Bronchial epithelial cell (primary cell): ENCODE measurements at regions not wholly inside any gene's neighbourhood (a gene's known extent, or its start where the extent isn't known, plus 50 kb on each side); places are given as distances from the start of the nearest gene placed in this dataset.
"Not testable (repeated sequence)": the region's sequence is repeated elsewhere in the genome, so short reads cannot be mapped to it uniquely, and the experiment has no call there.

Experiments
- DNase-seq: peaks from one replicate; pipeline ENCODE4 v3.0.0-alpha.2; 2010; ENCODE audit warnings: low read depth
- FAIRE-seq: peaks from 2 replicates; lab custom pipeline; 2011; peaks lifted over from hg19 to GRCh38; lab: Jason Lieb, UNC
- H3K27me3 ChIP-seq: 2 replicates; pipeline ENCODE4 v1.5.1; 2011; ENCODE audit warnings: low read length; ENCODE audit not compliant: control insufficient read depth, insufficient read depth
- H3K36me3 ChIP-seq: 2 replicates; pipeline ENCODE4 v1.5.1; 2011; ENCODE audit warnings: low read length; ENCODE audit not compliant: control insufficient read depth, insufficient read depth
- H3K4me3 ChIP-seq: 2 replicates; pipeline ENCODE4 v1.5.1; 2011; ENCODE audit warnings: mild to moderate bottlenecking, low read depth, low read length, control low read depth
- CTCF ChIP-seq: IDR thresholded peaks from 2 replicates; pipeline ENCODE4 v1.5.1; 2011; ENCODE audit warnings: mild to moderate bottlenecking, moderate library complexity, low read length, control low read depth, inconsistent platforms; ENCODE audit not compliant: insufficient read depth, severe bottlenecking

GRCh38 chr5:34551911-34552433 is 104.2 kb upstream of the RAI14 start:
- TF ChIP-seq CTCF = no peak
- H3K4me3 ChIP-seq = no peak overlapping the region
- H3K27me3 ChIP-seq = no peaks in the 10 kb centered on the region
- no peak for FAIRE-seq
- H3K36me3 ChIP-seq = no peaks in the 10 kb centered on the region
- DNase-seq = no peak

GRCh38 chr5:34552686-34553085 is 103.4 kb upstream of the RAI14 start:
- Histone ChIP-seq H3K27me3 (no peaks in the 10 kb centered on the region), H3K4me3 (no peak overlapping the region), H3K36me3 (no peaks in the 10 kb centered on the region)
- no peak for TF ChIP-seq CTCF
- DNase-seq (no peak), FAIRE-seq (no peak)

- H3K36me3 ChIP-seq = no peaks in the 10 kb centered on the region
- H3K27me3 ChIP-seq = no peaks in the 10 kb centered on the region
- no peak for TF ChIP-seq CTCF
- DNase-seq (no peak), FAIRE-seq (no peak)
- no peak overlapping the region for H3K4me3 ChIP-seq
Observed at GRCh38 chr5:34553581-34553980, 102.5 kb upstream of the RAI14 start.

- DNase-seq (no peak), FAIRE-seq (no peak)
- no peak overlapping the region for H3K4me3 ChIP-seq
- H3K27me3 ChIP-seq = no peaks in the 10 kb centered on the region
- no peaks in the 10 kb centered on the region for H3K36me3 ChIP-seq
- no peak for TF ChIP-seq CTCF
Observed at GRCh38 chr5:34554641-34555040, 101.5 kb upstream of the RAI14 start.

GRCh38 chr5:34555699-34556508 is 100.2 kb upstream of the RAI14 start:
- FAIRE-seq (no peak), DNase-seq (peak; percentile 72)
- TF ChIP-seq CTCF = no peak
- Histone ChIP-seq H3K36me3 (no peaks in the 10 kb centered on the region), H3K27me3 (no peaks in the 10 kb centered on the region), H3K4me3 (no peak overlapping the region)

- no peak for FAIRE-seq
- Histone ChIP-seq H3K36me3 (no peaks in the 10 kb centered on the region), H3K4me3 (no peak overlapping the region), H3K27me3 (no peaks in the 10 kb centered on the region)
- TF ChIP-seq CTCF = no peak
- DNase-seq = no peak
Observed at GRCh38 chr5:34556509-34556782, 99.7 kb upstream of the RAI14 start.

GRCh38 chr5:34561581-34561980 is 94.5 kb upstream of the RAI14 start:
- FAIRE-seq, H3K27me3 ChIP-seq, H3K4me3 ChIP-seq, DNase-seq, H3K36me3 ChIP-seq: not testable (repeated sequence)
